ENCODE measurements at regions not wholly inside any gene's neighbourhood (a gene's known extent, or its start where the extent isn't known, plus 50 kb on each side); places are given as distances from the start of the nearest gene placed in this dataset.

- no peak for DNase-seq (ENCODE audit: low read depth in 1 of 2, low spot score in 1 of 2)
- TF ChIP-seq GABPA (IDR thresholded peaks at IDR 0.05; ENCODE audit: low read depth) = no peak
- Histone ChIP-seq H3K4me3 (replicated peaks; ENCODE audit: insufficient read depth, low read length) (no peak overlapping the region), H3K27me3 (ENCODE audit: insufficient read depth, poor library complexity, severe bottlenecking) (no peaks in the 10 kb centered on the region), H3K27ac (replicated peaks) (no peak overlapping the region)
Measured at GRCh38 chr2:106296182-106296815, 102.2 kb upstream of the UXS1 start.

GRCh38 chr2:106294182-106294581, 100.1 kb upstream of the UXS1 start:
- TF ChIP-seq REST (IDR thresholded peaks at IDR 0.05; ENCODE audit: insufficient replicate concordance, low read depth) = no peak
- TF ChIP-seq SPI1 (IDR thresholded peaks at IDR 0.05; ENCODE audit: borderline replicate concordance, low read depth) = no peak
- TF ChIP-seq POLR2AphosphoS5 (IDR thresholded peaks at IDR 0.05; ENCODE audit: low read depth) = no peak
- TF ChIP-seq GABPA (IDR thresholded peaks at IDR 0.05; ENCODE audit: low read depth) = no peak
- no peak for TF ChIP-seq CTCF (IDR thresholded peaks at IDR 0.05; ENCODE audit: insufficient read depth, low read length)
- no peak for DNase-seq (ENCODE audit: low read depth in 1 of 2, low spot score in 1 of 2)
- Histone ChIP-seq H3K27me3 (ENCODE audit: insufficient read depth, poor library complexity, severe bottlenecking) (no peaks in the 10 kb centered on the region), H3K27ac (replicated peaks) (no peak overlapping the region), H3K4me3 (replicated peaks; ENCODE audit: insufficient read depth, low read length) (no peak overlapping the region)

GRCh38 chr2:106293271-106293783, 99.2 kb upstream of the UXS1 start:
- TF ChIP-seq POLR2AphosphoS5 (IDR thresholded peaks at IDR 0.05; ENCODE audit: low read depth) (no peak), SPI1 (IDR thresholded peaks at IDR 0.05; ENCODE audit: borderline replicate concordance, low read depth) (no peak), CTCF (IDR thresholded peaks at IDR 0.05; ENCODE audit: insufficient read depth, low read length) (no peak), REST (IDR thresholded peaks at IDR 0.05; ENCODE audit: insufficient replicate concordance, low read depth) (no peak), GABPA (IDR thresholded peaks at IDR 0.05; ENCODE audit: low read depth) (no peak)
- DNase-seq (ENCODE audit: low read depth in 1 of 2, low spot score in 1 of 2) = no peak
- no peak overlapping the region for H3K4me3 ChIP-seq (replicated peaks; ENCODE audit: insufficient read depth, low read length)
- no peaks in the 10 kb centered on the region for H3K27me3 ChIP-seq (ENCODE audit: insufficient read depth, poor library complexity, severe bottlenecking)
- no peak overlapping the region for H3K27ac ChIP-seq (replicated peaks)

GRCh38 chr2:106292627-106293026, 98.5 kb upstream of the UXS1 start:
- no peak for DNase-seq (ENCODE audit: low read depth in 1 of 2, low spot score in 1 of 2)
- TF ChIP-seq POLR2AphosphoS5 (IDR thresholded peaks at IDR 0.05; ENCODE audit: low read depth) (no peak), CTCF (IDR thresholded peaks at IDR 0.05; ENCODE audit: insufficient read depth, low read length) (no peak), REST (IDR thresholded peaks at IDR 0.05; ENCODE audit: insufficient replicate concordance, low read depth) (no peak), GABPA (IDR thresholded peaks at IDR 0.05; ENCODE audit: low read depth) (no peak), SPI1 (IDR thresholded peaks at IDR 0.05; ENCODE audit: borderline replicate concordance, low read depth) (no peak)
- H3K27ac ChIP-seq (replicated peaks) = no peak overlapping the region
- no peaks in the 10 kb centered on the region for H3K27me3 ChIP-seq (ENCODE audit: insufficient read depth, poor library complexity, severe bottlenecking)
- H3K4me3 ChIP-seq (replicated peaks; ENCODE audit: insufficient read depth, low read length) = no peak overlapping the region
